COLO829 (cell line): ENCODE measurements at regions not wholly inside any gene's neighbourhood (a gene's known extent, or its start where the extent isn't known, plus 50 kb on each side); places are given as distances from the start of the nearest gene placed in this dataset.
A peak's percentile ranks its signal among the peaks of the same experiment; 100 is the strongest.

Experiments
- DNase-seq: peaks from one replicate; pipeline ENCODE4 v3.0.0; 2012; ENCODE audit warnings: low spot score

GRCh38 chr4:13047591-13047990 lies 436.5 kb downstream of the RAB28 start:
- no peak for DNase-seq

- no peak for DNase-seq
Measured at GRCh38 chr4:13036841-13037240, 447.3 kb downstream of the RAB28 start.

- no peak for DNase-seq
Measured at GRCh38 chr4:13032936-13033335, 451.2 kb downstream of the RAB28 start.

- no peak for DNase-seq
Measured at GRCh38 chr4:13024147-13025105, 459.7 kb downstream of the RAB28 start.

- DNase-seq: no peak
Measured at GRCh38 chr4:13007802-13008470, 476.2 kb downstream of the RAB28 start.

- DNase-seq: no peak
Measured at GRCh38 chr4:12993923-12994322, 490.2 kb downstream of the RAB28 start.

GRCh38 chr4:12987284-12987683 lies 496.9 kb downstream of the RAB28 start:
- DNase-seq: no peak

GRCh38 chr4:12979797-12980196 lies 504.3 kb downstream of the RAB28 start:
- DNase-seq: no peak

GRCh38 chr4:12978310-12978709 lies 505.8 kb downstream of the RAB28 start:
- no peak for DNase-seq

- no peak for DNase-seq
Measured at GRCh38 chr4:12975511-12975910, 508.6 kb downstream of the RAB28 start.

GRCh38 chr4:12973522-12973921 lies 510.6 kb downstream of the RAB28 start:
- no peak for DNase-seq

GRCh38 chr4:12968345-12968744 lies 515.8 kb downstream of the RAB28 start:
- no peak for DNase-seq

- DNase-seq: no peak
Measured at GRCh38 chr4:12966726-12967125, 517.4 kb downstream of the RAB28 start.

GRCh38 chr4:12965334-12965733 lies 518.8 kb downstream of the RAB28 start:
- DNase-seq: no peak

- DNase-seq: no peak
Measured at GRCh38 chr4:12963912-12964311, 520.2 kb downstream of the RAB28 start.

- DNase-seq: peak; percentile 58
Measured at GRCh38 chr4:12963291-12963690, 520.8 kb downstream of the RAB28 start.

- DNase-seq: no peak
Measured at GRCh38 chr4:12961713-12962112, 522.4 kb downstream of the RAB28 start.

GRCh38 chr4:12958436-12958835 lies 525.7 kb downstream of the RAB28 start:
- DNase-seq: no peak

- DNase-seq: no peak
Measured at GRCh38 chr4:12957108-12957507, 527.0 kb downstream of the RAB28 start.

GRCh38 chr4:12956026-12956425 lies 528.1 kb downstream of the RAB28 start:
- no peak for DNase-seq

- no peak for DNase-seq
Measured at GRCh38 chr4:12949719-12950490, 534.2 kb downstream of the RAB28 start.

- DNase-seq: no peak
Measured at GRCh38 chr4:12943069-12943468, 541.1 kb downstream of the RAB28 start.
